ENCODE measurements at regions not wholly inside any gene's neighbourhood (a gene's known extent, or its start where the extent isn't known, plus 50 kb on each side); places are given as distances from the start of the nearest gene placed in this dataset.

DNA sequence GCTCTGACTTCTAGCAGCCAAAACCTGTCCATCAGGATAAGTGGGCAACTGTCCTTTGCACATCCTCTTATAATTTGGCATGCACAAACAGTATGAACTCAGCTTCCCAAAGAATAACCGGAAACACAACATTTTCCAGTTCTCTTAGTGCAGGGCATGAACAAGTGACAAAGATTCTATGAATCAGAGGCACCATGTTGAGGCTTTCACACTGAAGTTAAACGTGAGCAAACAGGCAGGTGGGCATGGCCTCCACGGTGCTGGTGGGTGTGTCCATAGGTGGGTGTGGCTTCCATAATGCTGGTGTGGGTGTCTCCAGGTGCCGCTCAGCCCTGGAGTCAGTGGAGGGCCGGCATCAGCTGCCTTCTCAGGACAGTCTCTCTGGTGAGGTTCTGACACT, 196.5 kb downstream of the SMIM20 start:
- DNase-seq = no peak

DNA sequence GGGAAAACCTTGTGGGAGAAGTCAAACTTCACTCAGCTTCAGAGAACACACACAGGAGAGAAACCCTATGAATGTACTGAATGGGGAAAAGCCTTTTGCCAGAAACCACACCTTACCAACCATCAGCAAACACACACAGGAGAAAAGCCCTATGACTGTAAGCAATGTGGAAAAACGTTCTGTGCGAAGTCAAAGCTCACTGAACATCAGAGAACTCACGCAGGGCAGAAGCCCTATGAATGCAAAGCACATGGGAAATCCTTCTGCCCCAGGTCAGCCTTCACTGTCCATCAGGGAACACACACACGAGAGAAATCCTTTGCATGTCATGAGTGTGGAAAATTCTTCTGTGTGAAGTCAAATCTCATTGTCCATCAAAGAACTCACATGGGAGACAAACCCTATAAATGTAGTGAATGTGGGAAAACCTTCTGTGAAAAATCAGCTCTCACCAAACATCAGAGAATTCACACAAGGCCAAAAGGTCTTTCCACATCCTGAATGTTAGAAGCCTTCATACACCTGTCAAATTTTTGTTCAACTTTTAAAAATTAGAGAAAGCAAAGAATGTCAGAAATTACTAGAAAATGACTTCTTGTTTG, 199.4 kb downstream of the SMIM20 start:
- DNase-seq = no peak

DNA sequence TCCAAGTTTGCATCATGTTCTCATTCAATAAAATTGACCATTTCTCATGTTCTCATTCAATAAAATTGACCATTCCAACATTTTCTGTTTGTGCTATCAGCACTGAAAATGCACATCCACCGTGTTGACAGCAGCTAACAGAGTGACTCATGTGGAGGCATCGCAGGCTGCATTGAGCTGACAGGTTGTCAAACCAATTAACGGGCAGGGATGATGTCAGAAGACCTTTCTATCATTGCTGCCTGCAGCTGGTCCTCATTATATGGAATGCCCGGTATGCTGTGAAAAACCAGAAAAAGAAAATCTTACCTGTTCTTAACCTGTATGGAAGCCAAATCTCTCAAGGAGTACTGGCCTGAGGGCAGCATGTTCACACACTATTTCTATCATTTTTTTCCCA, 202.0 kb downstream of the SMIM20 start:
- no peak for DNase-seq

DNA sequence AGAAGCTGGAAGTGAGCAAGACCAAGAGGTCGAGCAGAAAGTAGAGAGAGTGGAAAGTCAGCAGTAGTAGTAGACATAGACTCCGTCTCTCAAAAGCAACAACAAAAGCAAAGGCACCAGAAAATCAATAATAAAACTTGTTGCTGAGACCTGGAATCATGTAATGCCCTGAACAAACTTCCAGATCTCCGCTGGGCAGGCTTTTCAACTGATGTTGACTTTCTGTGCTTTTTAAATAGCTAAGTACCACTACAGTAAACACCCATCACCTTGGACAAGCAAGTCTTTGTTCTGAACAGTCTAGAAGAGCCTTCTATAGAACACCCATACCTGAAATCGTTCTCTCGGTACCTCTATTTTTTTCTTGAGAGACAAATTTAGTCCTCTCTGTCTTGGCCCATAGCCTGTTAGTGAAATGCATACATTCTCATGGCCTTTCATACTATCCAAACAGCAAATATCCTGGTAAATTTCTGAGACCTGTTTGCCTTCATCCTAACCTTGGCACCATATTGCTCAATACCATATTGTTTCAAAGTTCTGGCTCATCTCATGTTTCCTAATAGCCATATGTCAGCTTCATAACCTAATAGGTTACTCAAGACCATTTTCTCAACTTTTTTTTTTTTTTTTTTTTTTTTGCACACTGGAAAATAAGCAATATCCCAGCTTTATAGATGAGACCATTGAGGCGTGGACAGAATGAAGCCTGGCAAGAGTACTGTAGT, 200.6 kb upstream of the RBPJ start:
- no peak for DNase-seq

DNA sequence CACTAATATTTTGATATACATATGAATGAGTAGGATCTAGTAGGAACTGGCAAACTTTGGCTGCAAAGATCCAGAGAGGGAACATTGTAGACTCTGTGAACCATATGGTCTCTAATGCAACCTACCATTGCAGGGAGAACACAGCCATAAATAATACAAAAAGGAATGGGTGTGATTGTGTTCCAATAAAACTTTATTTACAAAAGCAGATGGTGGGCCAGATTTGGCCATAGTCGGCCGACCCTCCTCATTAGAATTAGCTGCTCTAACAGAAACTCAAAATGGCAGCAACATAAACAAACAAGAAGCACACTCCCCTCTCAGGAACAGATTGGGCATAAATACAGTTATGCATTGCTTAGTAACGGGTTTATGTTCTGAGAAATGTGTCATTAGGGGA, 198.1 kb upstream of the RBPJ start:
- DNase-seq = no peak

DNA sequence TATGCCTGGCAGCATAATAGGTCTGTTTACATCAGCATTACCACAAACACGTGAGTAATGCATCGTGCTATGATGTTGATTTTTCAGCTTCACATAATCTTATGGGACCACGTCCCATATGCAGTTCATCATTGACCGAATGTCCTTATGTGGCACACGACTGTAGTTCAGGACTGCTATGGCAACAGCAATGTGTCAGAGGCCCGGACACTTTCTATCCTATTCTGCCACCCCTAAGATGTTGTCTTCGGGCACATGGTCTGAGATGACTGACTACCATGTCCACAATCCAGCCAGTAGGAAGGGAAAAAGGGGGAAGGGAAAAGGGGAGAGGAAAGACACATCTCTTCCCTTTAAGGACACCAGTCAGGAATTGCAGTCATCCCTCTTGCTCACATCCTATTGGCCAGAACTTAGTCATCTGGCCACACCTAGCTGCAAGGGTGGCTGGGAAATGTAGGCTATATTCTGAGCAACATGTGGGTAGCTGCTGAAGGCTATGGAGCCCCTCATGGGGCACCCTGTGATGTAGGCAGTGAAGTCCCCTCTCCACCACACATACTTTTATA, 196.0 kb upstream of the RBPJ start:
- DNase-seq = no peak

DNA sequence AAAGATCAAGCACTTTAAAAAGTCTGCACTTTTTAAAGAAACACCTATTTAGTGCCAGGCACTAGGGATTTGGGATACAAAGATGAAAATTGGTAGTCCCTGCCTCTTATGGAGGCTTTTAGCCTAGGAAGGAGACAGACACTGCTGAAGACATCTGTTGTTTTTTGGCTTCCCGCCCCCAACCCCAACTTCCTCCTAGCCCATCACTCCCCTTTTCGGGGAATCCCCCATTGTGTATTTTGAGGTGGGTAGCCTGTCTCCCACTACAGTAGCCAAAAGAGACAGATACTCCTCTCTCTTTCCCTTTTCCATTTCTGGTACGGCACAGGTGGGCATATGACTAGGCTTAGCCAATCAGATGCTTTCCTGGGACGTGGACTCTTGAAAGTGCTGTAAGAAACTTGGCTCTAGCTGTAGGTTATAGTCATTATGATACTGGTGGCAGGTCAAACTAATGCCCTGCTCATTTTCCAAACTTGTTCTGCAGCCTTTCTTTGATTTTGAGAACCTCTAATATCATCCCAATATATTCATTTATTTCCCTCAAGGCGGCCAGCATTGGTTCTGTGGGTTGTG, 194.6 kb upstream of the RBPJ start:
- DNase-seq = no peak

DNA sequence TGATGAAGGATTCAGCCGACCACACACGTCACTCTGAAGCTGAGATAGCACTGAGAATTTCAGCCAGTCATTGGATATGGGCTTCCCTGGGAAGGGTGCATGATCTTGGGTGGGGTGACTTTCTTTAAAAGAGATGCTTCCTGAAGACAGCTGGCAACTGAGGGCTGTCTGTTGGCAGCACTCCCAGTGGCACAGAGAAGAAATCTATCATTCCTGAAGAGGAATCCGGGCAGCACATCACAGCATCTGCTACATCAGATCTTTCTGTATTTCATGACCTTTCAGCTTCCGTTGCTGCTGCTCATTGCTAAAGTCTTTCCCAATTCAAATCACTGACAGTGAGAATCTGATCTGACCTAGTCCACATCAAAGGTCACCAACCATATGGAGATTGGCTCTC, 193.8 kb upstream of the RBPJ start:
- DNase-seq = no peak

DNA sequence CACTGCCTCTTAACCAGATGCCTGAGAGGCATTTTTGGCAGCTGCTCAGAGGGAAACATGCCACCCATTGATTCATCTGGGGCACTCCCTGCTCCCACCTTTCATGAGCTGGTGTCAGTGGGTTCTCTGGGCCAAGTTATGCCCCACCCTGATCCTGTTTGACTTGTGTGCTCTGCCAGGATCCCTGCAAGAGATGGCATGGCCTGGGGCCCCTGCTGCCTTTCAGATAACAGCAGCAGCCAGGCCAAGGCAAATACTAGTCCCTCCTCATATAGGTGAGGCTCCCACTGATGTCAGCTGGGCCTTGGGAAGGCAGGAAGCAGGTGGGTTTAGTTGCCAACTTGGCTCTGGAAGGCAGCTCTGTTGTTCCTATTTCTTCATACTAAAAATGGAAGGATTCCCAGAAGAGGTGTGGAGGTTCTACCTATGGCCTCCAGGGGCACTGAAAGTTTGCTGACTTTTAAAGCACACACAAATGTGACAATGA, 192.9 kb upstream of the RBPJ start:
- no peak for DNase-seq

DNA sequence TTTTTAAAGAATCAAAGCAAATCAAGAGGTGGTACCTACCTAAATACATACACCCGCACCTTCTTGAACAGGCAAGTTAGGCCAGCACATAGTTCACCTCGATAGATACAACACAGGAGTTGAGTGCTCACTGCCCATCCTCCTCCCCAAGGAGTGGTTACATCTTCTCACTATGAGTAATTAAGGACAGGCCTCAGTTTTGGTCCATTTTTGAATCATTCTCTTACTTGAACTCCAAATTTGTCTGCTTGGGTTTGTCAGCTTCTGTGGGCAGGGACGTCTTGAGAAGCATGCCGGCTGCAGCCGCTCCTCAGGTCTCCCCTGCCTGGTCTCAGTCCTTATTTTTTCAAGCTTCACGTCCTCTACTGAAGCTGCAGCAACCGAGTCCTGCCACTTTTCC, 190.6 kb upstream of the RBPJ start:
- DNase-seq = no peak

DNA sequence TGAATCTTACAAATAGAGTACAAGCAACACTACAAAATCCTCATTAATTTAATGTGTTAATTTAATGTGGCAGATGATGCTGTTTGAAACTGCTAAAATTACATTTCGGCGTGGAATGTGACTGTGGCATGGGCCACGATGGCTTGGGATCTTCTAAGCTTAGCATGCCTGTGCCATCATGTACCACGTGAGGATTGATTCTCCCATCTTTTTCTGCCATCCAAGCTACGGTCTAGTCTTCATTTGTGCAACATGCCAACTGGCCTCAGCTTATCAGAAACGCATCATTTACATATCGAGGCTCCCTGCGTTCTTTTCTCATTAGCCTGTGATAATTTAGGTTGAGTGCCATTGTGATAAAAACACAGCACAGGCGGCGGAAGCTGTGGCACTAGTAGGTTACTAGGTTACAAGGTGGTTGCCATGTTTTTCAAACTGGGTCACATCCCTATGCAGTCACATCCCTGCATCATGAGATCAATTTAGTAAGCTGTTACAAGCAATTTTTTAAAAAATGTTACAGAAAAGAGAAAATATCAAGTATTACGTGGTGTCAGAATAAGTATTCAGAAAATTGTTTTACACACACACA, 189.9 kb upstream of the RBPJ start:
- DNase-seq = no peak

DNA sequence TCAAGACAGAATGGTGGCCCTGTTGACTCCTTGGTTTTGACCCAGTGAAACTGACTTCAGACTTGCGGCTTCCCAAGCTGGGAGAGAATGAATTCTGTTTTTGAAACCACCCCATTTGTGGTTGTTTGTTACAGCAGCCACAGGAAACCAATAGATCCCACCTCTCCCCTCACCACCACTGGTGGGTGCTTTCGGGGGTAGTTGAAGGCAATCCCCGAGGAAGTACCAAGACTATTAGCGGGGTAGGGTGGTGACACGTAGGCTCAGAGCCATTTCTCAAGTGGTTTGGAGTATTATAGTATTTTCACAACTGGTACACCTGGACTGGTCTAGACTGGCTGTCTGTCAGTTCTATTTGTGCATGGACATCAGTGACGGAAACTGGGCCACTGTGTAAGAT, 189.1 kb upstream of the RBPJ start:
- DNase-seq = no peak

DNA sequence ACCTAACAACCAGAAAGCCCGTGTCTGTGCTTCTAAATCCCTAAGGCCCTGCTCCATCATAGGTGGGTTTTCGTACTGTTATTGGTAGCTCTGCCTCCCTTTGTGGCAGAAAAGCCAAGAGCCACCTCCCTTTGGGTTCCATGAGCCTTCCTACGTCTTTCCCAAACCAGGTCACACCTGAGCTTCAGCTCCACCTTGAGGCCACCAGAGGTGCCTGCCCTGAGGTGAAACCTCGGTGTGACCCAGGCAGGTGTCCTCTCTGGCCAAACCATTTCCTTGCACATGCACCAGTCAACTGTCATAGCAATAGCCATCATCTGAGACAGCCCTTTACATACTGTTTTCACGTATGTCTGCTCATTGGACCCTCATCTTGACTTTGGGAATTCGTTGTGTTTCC, 188.0 kb upstream of the RBPJ start:
- DNase-seq = no peak

DNA sequence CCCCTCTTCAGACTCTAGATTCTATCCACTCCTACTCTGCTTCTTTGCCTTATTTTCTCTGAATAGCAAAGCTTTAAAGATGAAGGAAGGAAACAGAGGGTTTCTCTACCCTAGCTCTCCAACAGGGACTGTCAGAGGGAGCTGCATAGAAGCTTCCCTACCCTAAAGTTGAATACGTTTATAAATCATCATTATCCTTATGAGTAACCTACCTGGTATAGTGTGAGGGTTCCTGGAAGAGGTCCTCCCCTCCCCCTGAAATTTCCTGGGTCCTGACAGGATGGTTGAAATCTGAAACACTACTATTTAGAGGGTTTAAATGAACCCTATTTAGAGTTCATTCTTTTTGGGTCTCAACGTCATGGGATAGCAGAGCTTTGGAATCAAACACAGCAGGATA, 187.0 kb upstream of the RBPJ start:
- DNase-seq = no peak

DNA sequence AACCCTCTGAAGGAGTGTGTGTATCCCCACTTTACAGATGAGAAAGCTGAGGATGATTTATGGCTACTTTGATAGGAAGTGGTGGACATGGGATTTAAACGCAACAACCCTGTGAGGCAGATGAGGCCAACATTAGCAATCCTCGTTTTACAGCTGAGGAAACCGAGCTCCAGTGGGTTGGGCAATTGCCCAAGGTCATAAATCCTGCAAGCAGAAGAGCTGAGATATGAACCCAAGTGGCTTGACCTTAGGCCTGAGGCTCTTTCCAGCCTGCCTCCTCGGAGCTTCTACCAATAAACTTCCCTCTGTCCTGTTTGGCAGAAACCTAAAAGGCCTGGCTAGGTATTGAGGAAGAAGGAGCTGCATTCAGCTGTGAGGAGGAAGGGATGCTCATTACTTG, 185.5 kb upstream of the RBPJ start:
- no peak for DNase-seq

DNA sequence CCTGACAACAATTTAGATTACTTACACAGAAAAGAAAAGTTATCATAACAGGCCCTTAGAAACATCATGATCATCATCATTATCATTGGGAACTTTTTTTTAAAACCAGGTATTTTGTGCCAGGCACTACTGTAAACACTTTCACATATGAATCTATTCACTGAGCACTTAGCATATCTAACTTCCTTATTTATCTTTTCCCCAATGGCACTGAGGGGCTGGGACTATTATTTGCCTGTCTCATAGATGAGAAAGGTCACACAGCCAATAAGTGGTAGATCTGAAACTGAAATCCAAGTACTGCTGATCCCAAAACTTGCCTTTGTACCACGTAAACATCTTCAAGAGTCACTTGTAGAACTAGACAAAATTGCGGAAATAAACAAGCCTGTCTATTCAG, 184.2 kb upstream of the RBPJ start:
- DNase-seq = no peak

DNA sequence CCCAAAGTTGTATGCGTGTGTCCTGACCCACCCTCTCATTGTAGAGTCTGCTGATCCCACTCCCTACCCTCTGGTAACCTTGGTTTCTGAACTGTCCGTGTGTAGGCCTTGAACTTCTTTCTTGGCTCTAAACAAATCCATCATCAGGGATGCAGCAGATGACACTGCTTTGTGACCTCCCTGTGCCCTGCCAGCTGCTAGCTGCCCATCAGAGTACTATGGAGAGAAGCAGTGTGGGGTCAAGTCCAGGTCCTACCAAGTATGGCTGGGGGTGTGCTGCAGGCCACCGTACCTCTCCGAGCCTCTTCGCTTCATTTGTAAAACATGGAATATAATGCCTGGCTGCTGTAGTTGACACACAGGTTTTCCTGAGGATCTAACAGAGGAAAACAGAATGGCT, 183.5 kb upstream of the RBPJ start:
- no peak for DNase-seq

DNA sequence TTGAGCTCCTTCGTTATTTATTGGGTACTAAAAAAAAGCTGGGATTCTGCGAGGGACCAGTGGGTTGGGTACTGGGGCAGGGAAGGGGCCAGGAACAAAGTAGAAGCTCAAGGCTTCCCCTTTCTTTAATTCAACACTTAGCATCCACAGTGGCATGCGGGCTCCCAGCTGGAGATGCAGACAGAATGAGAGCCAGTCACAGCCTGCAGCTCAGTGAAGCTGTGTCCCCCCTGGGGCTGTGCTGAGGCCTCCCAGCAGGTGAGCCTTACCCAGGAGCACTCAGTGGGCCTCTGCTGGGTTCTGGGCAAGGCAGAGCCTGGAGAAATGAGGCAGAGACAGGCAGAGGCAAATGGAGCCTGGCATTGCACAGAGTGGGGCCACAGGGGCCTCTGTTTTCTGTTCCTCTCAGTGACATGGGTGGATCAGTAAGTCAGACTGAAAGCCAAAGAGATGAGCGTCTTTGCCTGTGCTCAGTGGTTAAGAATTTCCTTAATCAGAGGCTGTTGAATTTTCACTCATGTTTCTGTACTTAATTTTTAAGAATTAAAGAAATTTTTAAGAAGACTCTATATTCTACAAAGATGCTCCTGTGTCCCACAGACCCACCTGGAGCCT, 181.4 kb upstream of the RBPJ start:
- no peak for DNase-seq

DNA sequence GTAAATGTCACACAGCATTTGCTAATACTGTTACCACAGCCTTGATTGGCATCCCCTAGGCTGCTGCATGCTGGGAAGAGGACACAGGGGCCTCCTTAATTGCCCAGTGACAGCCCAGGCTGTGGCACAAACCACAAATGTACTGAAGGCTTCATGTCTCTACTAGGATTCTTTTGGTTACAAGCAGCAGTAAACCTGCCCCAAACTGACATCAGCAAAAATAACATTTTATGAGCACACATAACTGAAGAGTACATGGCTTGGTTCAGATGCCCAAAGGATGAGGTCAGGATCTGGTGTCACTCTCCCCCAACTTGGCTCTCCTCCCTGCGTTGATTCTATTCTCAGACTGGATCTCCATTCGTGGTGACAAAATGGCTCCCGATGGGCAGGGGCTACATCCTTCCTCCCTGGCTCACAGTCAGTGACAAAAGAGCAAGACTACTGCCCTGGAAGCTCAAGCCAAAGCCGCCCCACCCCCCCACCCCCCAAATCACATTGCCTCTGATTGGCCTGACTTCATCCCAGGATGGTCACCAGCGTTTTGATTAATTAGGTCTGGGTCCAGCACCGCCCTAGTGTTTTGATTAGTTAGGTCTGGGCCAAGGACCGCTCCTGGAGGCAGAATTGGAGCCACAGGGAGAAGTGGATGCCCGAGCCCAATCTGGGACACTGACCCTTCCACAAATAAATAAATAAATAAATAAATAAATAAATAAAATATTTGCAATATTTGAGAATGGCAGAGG, 180.5 kb upstream of the RBPJ start:
- no peak for DNase-seq

DNA sequence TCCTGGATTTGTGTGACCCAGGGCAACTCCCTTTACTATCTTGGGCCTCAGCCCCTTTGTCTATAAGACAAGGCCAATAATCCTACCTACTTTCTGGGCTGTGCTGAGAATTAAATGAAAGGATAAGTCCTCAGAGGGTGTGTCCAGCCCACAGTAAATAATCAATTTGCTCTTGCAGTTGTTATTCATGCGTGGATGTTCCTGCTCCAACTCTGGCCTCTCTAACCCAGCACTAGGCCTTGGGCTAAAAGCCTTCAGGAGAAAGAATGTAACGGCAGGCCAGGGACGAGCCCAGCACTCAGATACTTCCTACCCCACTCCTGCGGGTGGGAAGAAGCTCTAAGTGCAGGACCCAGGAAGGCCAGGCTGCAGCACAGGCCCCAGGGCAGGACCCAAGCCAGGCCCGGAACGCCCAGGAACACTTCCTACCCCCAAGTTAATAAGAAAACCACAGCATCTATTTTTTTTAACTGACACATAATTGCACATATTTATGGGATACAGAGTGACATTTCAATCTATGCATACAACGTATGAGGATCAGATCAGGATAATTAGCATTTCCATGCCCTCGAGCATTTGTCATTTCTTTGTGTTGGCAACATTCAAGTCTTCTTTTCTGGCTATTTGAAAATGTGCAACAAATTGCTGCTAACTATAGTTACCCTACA, 179.6 kb upstream of the RBPJ start:
- DNase-seq = no peak

DNA sequence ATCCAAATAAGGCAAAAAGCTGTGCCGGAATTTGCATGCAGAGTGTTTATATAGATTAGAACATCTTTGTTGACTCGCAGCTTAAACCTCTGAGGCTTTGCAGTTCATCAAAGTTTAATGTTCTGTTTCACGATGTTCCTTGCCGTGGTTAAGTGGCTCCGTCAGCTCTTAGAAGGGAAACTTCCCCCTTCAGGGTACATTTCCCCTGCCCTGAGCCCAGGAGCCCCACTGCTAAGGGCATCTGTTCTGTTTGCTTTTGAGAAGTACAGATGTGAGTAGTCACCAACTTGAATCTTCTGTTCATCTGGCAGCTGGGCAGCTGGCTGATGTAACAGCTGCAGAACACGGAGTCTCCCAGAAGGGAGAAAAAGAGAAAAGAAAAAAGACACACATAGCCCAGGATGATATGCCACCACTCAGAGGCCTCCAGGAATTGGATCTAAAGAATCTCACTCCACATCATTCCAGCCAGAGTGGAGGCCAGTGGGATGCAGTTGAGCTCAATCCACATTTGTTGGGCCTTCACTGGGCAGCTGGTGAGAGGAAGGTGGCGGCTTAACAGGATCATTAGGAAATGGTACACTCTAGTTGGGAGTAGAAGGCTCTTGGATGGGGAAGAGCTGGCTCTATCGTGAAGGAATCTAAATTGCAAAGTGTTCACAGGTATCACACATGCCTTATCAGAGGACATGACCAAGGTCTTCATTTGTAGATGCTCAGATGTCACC, 178.7 kb upstream of the RBPJ start:
- DNase-seq = peak; percentile 5

Measured in GDM1 (cell line).